Right forelimb (tissue), 1 donor: ENCODE measurements at regions not wholly inside any gene's neighbourhood (a gene's known extent, or its start where the extent isn't known, plus 50 kb on each side); places are given as distances from the start of the nearest gene placed in this dataset.
"Not testable (repeated sequence)": the region's sequence is repeated elsewhere in the genome, so short reads cannot be mapped to it uniquely, and the experiment has no call there.

ENCODE experiments used
- DNase-seq: peaks from one replicate; pipeline ENCODE4 v3.0.0-alpha.2; 2018

- no peak for DNase-seq
These were observed 87.7 kb upstream of the NOX3 start for GRCh38 chr6:155543166-155543847.

- DNase-seq, result no peak
These were observed 86.4 kb upstream of the NOX3 start for GRCh38 chr6:155542036-155542435.

- DNase-seq, result no peak
These were observed 83.2 kb upstream of the NOX3 start for GRCh38 chr6:155538708-155539390.

GRCh38 chr6:155534678-155535077, 79.0 kb upstream of the NOX3 start:
- no peak for DNase-seq

- no peak for DNase-seq
These were observed 74.7 kb upstream of the NOX3 start for GRCh38 chr6:155530219-155530834.

- not testable (repeated sequence) for DNase-seq
These were observed 74.2 kb upstream of the NOX3 start for GRCh38 chr6:155529814-155530213.

- DNase-seq, result no peak
These were observed 73.4 kb upstream of the NOX3 start for GRCh38 chr6:155528982-155529453.

GRCh38 chr6:155528335-155528734, 72.7 kb upstream of the NOX3 start:
- DNase-seq, result no peak

GRCh38 chr6:155527443-155527842, 71.8 kb upstream of the NOX3 start:
- DNase-seq, result no peak

GRCh38 chr6:155523821-155524651, 68.4 kb upstream of the NOX3 start:
- no peak for DNase-seq

- no peak for DNase-seq
These were observed 66.1 kb upstream of the NOX3 start for GRCh38 chr6:155521719-155522118.

GRCh38 chr6:155520078-155520477, 64.4 kb upstream of the NOX3 start:
- DNase-seq, result no peak

GRCh38 chr6:155519176-155519738, 63.6 kb upstream of the NOX3 start:
- no peak for DNase-seq

- DNase-seq, result no peak
These were observed 61.7 kb upstream of the NOX3 start for GRCh38 chr6:155517294-155517693.

GRCh38 chr6:155510879-155511278, 55.2 kb upstream of the NOX3 start:
- DNase-seq, result no peak

GRCh38 chr6:155509743-155510475, 54.3 kb upstream of the NOX3 start:
- DNase-seq, result no peak

- DNase-seq, result no peak
These were observed 50.0 kb upstream of the NOX3 start for GRCh38 chr6:155505608-155505989.
